OCI-LY3 (cell line): ENCODE measurements at regions not wholly inside any gene's neighbourhood (a gene's known extent, or its start where the extent isn't known, plus 50 kb on each side); places are given as distances from the start of the nearest gene placed in this dataset.

Source experiments
- CTCF ChIP-seq: fragments of 200-600, 300-600 bp; sonication (generic); IDR thresholded peaks from 2 replicates; pipeline ENCODE4 v1.5.1; 2014; ENCODE audit warnings: antibody characterized with exemption, low read length, low read depth
- EZH2phosphoT487 ChIP-seq: fragments of 200-600 bp; shearing (Covaris generic); IDR thresholded peaks from 2 replicates; pipeline ENCODE4 v1.6.1; 2018; ENCODE audit warnings: antibody characterized with exemption, mixed run types, low read depth

GRCh38 chr13:102965802-102966201 is 100.4 kb downstream of the SLC10A2 start:
- no peak for TF ChIP-seq CTCF
- no peak for TF ChIP-seq EZH2phosphoT487
